ENCODE measurements at regions not wholly inside any gene's neighbourhood (a gene's known extent, or its start where the extent isn't known, plus 50 kb on each side); places are given as distances from the start of the nearest gene placed in this dataset.

DNA sequence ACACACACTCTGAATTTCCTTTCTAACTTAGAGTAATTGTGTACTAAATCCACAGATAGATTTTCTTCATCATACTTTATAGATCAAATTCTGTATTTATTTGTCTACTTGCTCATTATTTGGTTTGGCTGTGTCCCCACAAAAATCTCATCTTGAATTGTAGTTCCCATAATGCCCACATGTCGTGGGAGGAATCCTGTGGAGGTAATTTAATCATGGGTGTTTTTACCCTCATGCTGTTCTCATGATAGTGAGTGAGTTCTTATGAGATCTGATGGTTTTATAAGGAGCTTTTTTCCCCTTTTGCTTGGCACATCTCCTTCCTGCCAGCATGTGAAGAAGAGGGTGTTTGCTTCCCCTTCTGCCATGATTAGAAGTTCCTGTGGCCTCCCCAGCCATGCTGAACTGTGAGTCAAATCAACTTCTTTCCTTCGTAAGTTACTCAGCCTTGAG is 198.3 kb upstream of the TGFBR2 start:
- Histone ChIP-seq H3K27me3 (ENCODE audit: insufficient read depth, low read length, poor library complexity, severe bottlenecking) (no peaks in the 10 kb centered on the region), H3K79me2 (ENCODE audit: insufficient read depth, low read length) (no peaks in the 10 kb centered on the region), H3K9me3 (ENCODE audit: insufficient read depth, low read depth, low read length) (peaks cover 6% of the 10 kb centered on the region; the same call in 1 of the 2 replicates), H3F3A (ENCODE audit: low read depth) (no peaks in the 10 kb centered on the region), H4K20me1 (ENCODE audit: insufficient read depth, low read length, poor library complexity, severe bottlenecking) (no peaks in the 10 kb centered on the region), H3K4me3 (ENCODE audit: low read length, poor library complexity, severe bottlenecking) (no peak overlapping the region), H3K9ac (ENCODE audit: low read depth, low read length, poor library complexity, severe bottlenecking) (no peak overlapping the region), H2AFZ (ENCODE audit: low read length) (no peak overlapping the region), H3K4me1 (ENCODE audit: insufficient read depth, low read length, poor library complexity, severe bottlenecking) (no peaks in the 10 kb centered on the region), H3K36me3 (ENCODE audit: insufficient read depth, low read length) (no peaks in the 10 kb centered on the region), H3K9me2 (replicated peaks; ENCODE audit: low read depth, low read length) (no peaks in the 10 kb centered on the region; the same call in 1 of the 2 replicates), H3K4me2 (ENCODE audit: low read depth, low read length, poor library complexity, severe bottlenecking) (no peak overlapping the region)
- TF ChIP-seq CTCF (conservative IDR thresholded peaks at IDR 0.05; ENCODE audit: low read length): no peak
- TF ChIP-seq EZH2phosphoT487 (IDR thresholded peaks at IDR 0.05; ENCODE audit: borderline replicate concordance): no peak

- no peak for TF ChIP-seq EZH2phosphoT487 (IDR thresholded peaks at IDR 0.05; ENCODE audit: borderline replicate concordance)
- no peak for TF ChIP-seq CTCF (conservative IDR thresholded peaks at IDR 0.05; ENCODE audit: low read length)
- no peaks in the 10 kb centered on the region for H3K79me2 ChIP-seq (ENCODE audit: insufficient read depth, low read length)
- H3K9me3 ChIP-seq (ENCODE audit: insufficient read depth, low read depth, low read length): no peaks in the 10 kb centered on the region
- no peaks in the 10 kb centered on the region for H3K4me1 ChIP-seq (ENCODE audit: insufficient read depth, low read length, poor library complexity, severe bottlenecking)
- no peaks in the 10 kb centered on the region for H3F3A ChIP-seq (ENCODE audit: low read depth)
- no peak overlapping the region for H3K4me2 ChIP-seq (ENCODE audit: low read depth, low read length, poor library complexity, severe bottlenecking)
- H3K27me3 ChIP-seq (ENCODE audit: insufficient read depth, low read length, poor library complexity, severe bottlenecking): no peaks in the 10 kb centered on the region
- H3K9me2 ChIP-seq (replicated peaks; ENCODE audit: low read depth, low read length): no peaks in the 10 kb centered on the region
- H3K9ac ChIP-seq (ENCODE audit: low read depth, low read length, poor library complexity, severe bottlenecking): no peak overlapping the region
- H2AFZ ChIP-seq (ENCODE audit: low read length): no peak overlapping the region
- H3K36me3 ChIP-seq (ENCODE audit: insufficient read depth, low read length): no peaks in the 10 kb centered on the region
- no peaks in the 10 kb centered on the region for H4K20me1 ChIP-seq (ENCODE audit: insufficient read depth, low read length, poor library complexity, severe bottlenecking)
- no peak overlapping the region for H3K4me3 ChIP-seq (ENCODE audit: low read length, poor library complexity, severe bottlenecking)
Measured at GRCh38 chr3:30418443-30418842, 188.0 kb upstream of the TGFBR2 start.

DNA sequence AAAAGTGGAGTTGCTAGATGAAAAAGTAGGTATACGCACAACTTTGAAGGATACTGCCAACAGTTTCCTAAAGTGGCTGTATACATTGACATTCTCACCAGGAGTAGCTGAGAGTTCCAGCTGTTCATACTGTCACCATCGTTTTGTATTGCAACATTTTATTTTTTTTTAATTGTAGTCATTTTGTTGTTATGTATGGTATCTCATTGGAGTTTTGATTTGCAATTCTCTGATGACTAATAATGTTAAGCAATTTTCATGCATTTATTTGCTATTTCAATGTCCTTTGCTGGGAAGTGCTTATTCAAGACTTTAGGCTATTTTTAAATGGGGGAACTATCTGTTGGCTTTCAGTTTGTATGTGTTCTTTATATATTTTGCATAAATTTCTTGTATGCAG is 185.1 kb upstream of the TGFBR2 start:
- H3K4me2 ChIP-seq (ENCODE audit: low read depth, low read length, poor library complexity, severe bottlenecking): no peak overlapping the region
- no peaks in the 10 kb centered on the region for H3K4me1 ChIP-seq (ENCODE audit: insufficient read depth, low read length, poor library complexity, severe bottlenecking)
- no peaks in the 10 kb centered on the region for H4K20me1 ChIP-seq (ENCODE audit: insufficient read depth, low read length, poor library complexity, severe bottlenecking)
- TF ChIP-seq CTCF (conservative IDR thresholded peaks at IDR 0.05; ENCODE audit: low read length) (no peak), EZH2phosphoT487 (IDR thresholded peaks at IDR 0.05; ENCODE audit: borderline replicate concordance) (no peak)
- H3K9me3 ChIP-seq (ENCODE audit: insufficient read depth, low read depth, low read length): no peaks in the 10 kb centered on the region
- H3K4me3 ChIP-seq (ENCODE audit: low read length, poor library complexity, severe bottlenecking): no peak overlapping the region
- no peaks in the 10 kb centered on the region for H3K79me2 ChIP-seq (ENCODE audit: insufficient read depth, low read length)
- H3F3A ChIP-seq (ENCODE audit: low read depth): no peaks in the 10 kb centered on the region
- no peak overlapping the region for H2AFZ ChIP-seq (ENCODE audit: low read length)
- H3K9ac ChIP-seq (ENCODE audit: low read depth, low read length, poor library complexity, severe bottlenecking): no peak overlapping the region
- no peaks in the 10 kb centered on the region for H3K27me3 ChIP-seq (ENCODE audit: insufficient read depth, low read length, poor library complexity, severe bottlenecking)
- H3K36me3 ChIP-seq (ENCODE audit: insufficient read depth, low read length): no peaks in the 10 kb centered on the region
- no peaks in the 10 kb centered on the region for H3K9me2 ChIP-seq (replicated peaks; ENCODE audit: low read depth, low read length)
